Neural cell (in vitro differentiated cells): ENCODE measurements at regions not wholly inside any gene's neighbourhood (a gene's known extent, or its start where the extent isn't known, plus 50 kb on each side); places are given as distances from the start of the nearest gene placed in this dataset.

ENCODE experiments used
- H2AFZ ChIP-seq: fragments of 200-600, 300-800 bp; sonication (generic), shearing (Covaris generic); 2 replicates; pipeline ENCODE4 v1.6.0; 2014; ENCODE audit warnings: low read depth, mild to moderate bottlenecking, antibody characterized with exemption, low read length, moderate library complexity
- H3F3A ChIP-seq: fragments of 200-600 bp; shearing (Covaris generic); 2 replicates; pipeline ENCODE4 v1.6.1; 2016; ENCODE audit warnings: mild to moderate bottlenecking, moderate library complexity, mixed read lengths, antibody characterized with exemption, low read length; ENCODE audit not compliant: insufficient read depth, poor library complexity, severe bottlenecking
- H3K27ac ChIP-seq: fragments of 200-600, 300-800 bp; sonication (generic), shearing (Covaris generic); 2 replicates; pipeline ENCODE4 v1.5.1; 2014; ENCODE audit warnings: mild to moderate bottlenecking, low read length, moderate library complexity
- H3K27me3 ChIP-seq: fragments of 300-800, 200-600 bp; sonication (generic), shearing (Covaris generic); 2 replicates; pipeline ENCODE4 v1.6.0; 2014; ENCODE audit warnings: mild to moderate bottlenecking, low read depth, low read length, moderate library complexity; ENCODE audit not compliant: insufficient read depth
- H3K36me3 ChIP-seq: fragments of 300-800, 200-600 bp; sonication (generic), shearing (Covaris generic); 2 replicates; pipeline ENCODE4 v1.5.1; 2014; ENCODE audit warnings: mild to moderate bottlenecking, antibody characterized with exemption, low read length, moderate library complexity; ENCODE audit not compliant: insufficient read depth
- H3K4me2 ChIP-seq: fragments of 300-800, 200-600 bp; sonication (generic), shearing (Covaris generic); 2 replicates; pipeline ENCODE4 v1.6.0; 2014; ENCODE audit warnings: mild to moderate bottlenecking, low read length
- H3K4me3 ChIP-seq: fragments of 300-800, 200-600 bp; sonication (generic), shearing (Covaris generic); 2 replicates; pipeline ENCODE4 v1.5.1; 2014; ENCODE audit warnings: mild to moderate bottlenecking, low read length, moderate library complexity
- H3K79me2 ChIP-seq: fragments of 200-600 bp; shearing (Covaris generic); replicated peaks from 2 replicates; pipeline ENCODE4 v1.6.0; 2014; ENCODE audit warnings: mild to moderate bottlenecking, low read length, moderate library complexity; ENCODE audit not compliant: insufficient read depth
- H3K9ac ChIP-seq: fragments of 300-800, 200-600 bp; sonication (generic), shearing (Covaris generic); 2 replicates; pipeline ENCODE4 v1.6.1; 2016; ENCODE audit warnings: mild to moderate bottlenecking, low read length, mixed read lengths
- H3K9me2 ChIP-seq: fragments of 200-600 bp; shearing (Covaris generic); 2 replicates; pipeline ENCODE4 v1.6.1; 2016; ENCODE audit warnings: mild to moderate bottlenecking, low read length, mixed read lengths; ENCODE audit not compliant: insufficient read depth
- H3K9me3 ChIP-seq: fragments of 200-600, 300-800 bp; sonication (generic), shearing (Covaris generic); 2 replicates; pipeline ENCODE4 v1.6.1; 2016; ENCODE audit warnings: mild to moderate bottlenecking, mixed run types, low read length, moderate library complexity, mixed read lengths
- H4K20me1 ChIP-seq: fragments of 200-600 bp; shearing (Covaris generic); 2 replicates; pipeline ENCODE4 v1.6.1; 2016; ENCODE audit warnings: mild to moderate bottlenecking, mixed run types; ENCODE audit not compliant: insufficient read depth
- EP300 ChIP-seq: fragments of 450-650 bp; conservative IDR thresholded peaks from 2 replicates; pipeline ENCODE4 v1.6.1; 2014; ENCODE audit warnings: antibody characterized with exemption, mild to moderate bottlenecking, moderate library complexity; ENCODE audit not compliant: poor library complexity, severe bottlenecking
- EZH2 ChIP-seq: fragments of 200-600, 300-800 bp; shearing (Covaris generic), sonication (generic); IDR thresholded peaks from 2 replicates; pipeline ENCODE4 v1.6.1; 2014; ENCODE audit warnings: antibody characterized with exemption, low read length, borderline replicate concordance, mild to moderate bottlenecking; ENCODE audit not compliant: insufficient read depth, poor library complexity, severe bottlenecking
- MXI1 ChIP-seq: fragments of 450-650 bp; conservative IDR thresholded peaks from 2 replicates; pipeline ENCODE4 v1.6.1; 2014; ENCODE audit warnings: antibody characterized with exemption, mild to moderate bottlenecking; ENCODE audit not compliant: poor library complexity, severe bottlenecking
- POLR2AphosphoS5 ChIP-seq: IDR thresholded peaks from 2 replicates; pipeline ENCODE4 v1.6.1; 2012
- RAD21 ChIP-seq: fragments of 450-650 bp; conservative IDR thresholded peaks from 2 replicates; pipeline ENCODE4 v1.6.1; 2014; ENCODE audit warnings: antibody characterized with exemption, mild to moderate bottlenecking, moderate library complexity
- SMC3 ChIP-seq: fragments of 450-650 bp; conservative IDR thresholded peaks from 2 replicates; pipeline ENCODE4 v1.6.1; 2014; ENCODE audit warnings: antibody characterized with exemption, mild to moderate bottlenecking, moderate library complexity; ENCODE audit not compliant: poor library complexity
- TAF1 ChIP-seq: IDR thresholded peaks from 2 replicates; pipeline ENCODE4 v1.6.1; 2012; ENCODE audit warnings: low read depth
- TF ChIP-seq, protein P1 (sequence below): fragments of 450-650 bp; IDR thresholded peaks from 2 replicates; pipeline ENCODE4 v1.5.1; 2014; ENCODE audit warnings: antibody characterized with exemption, mild to moderate bottlenecking, moderate library complexity; ENCODE audit not compliant: poor library complexity, severe bottlenecking
- TF ChIP-seq, protein P2 (sequence below): IDR thresholded peaks from 2 replicates; pipeline ENCODE4 v1.6.1; 2012; ENCODE audit warnings: borderline replicate concordance

DNA sequence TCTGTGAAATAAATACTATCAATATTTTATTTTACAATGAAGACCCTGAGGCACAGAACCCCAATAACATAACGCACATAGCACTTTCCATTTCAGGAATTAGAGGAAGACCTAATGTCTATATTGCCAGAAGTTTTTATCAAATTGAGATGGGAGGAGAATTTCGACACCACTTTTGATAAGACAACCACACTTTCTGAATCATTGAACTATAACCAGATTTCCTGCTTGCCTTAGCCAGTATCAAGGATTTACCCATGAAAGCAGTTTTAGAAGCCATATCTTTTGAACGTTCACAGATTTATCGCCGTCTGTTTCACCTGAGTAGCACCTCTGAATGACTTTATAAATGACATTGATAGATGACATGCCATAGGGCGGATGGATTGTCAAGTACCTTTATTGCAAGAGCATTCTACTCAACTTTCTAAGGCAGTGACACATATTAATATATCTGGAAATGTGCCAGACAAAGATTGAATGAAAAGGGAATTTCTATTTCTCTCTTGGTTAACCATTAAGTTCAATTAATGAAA lies 768.4 kb downstream of the LTN1 start:
- Histone ChIP-seq H3K79me2 (no peaks in the 10 kb centered on the region), H3F3A (no peaks in the 10 kb centered on the region), H4K20me1 (no peaks in the 10 kb centered on the region), H3K4me3 (no peak overlapping the region), H3K9me3 (no peaks in the 10 kb centered on the region), H3K4me2 (no peak overlapping the region), H3K9ac (no peak overlapping the region), H3K36me3 (no peaks in the 10 kb centered on the region), H3K27me3 (no peaks in the 10 kb centered on the region), H3K27ac (no peak overlapping the region), H2AFZ (no peak overlapping the region), H3K9me2 (no peaks in the 10 kb centered on the region)
- TF ChIP-seq EZH2 (no peak), SMC3 (no peak), POLR2AphosphoS5 (peak; percentile 59), MXI1 (no peak), RAD21 (no peak), EP300 (peak; percentile 86), TAF1 (no peak)
- TF ChIP-seq, protein P1, sequence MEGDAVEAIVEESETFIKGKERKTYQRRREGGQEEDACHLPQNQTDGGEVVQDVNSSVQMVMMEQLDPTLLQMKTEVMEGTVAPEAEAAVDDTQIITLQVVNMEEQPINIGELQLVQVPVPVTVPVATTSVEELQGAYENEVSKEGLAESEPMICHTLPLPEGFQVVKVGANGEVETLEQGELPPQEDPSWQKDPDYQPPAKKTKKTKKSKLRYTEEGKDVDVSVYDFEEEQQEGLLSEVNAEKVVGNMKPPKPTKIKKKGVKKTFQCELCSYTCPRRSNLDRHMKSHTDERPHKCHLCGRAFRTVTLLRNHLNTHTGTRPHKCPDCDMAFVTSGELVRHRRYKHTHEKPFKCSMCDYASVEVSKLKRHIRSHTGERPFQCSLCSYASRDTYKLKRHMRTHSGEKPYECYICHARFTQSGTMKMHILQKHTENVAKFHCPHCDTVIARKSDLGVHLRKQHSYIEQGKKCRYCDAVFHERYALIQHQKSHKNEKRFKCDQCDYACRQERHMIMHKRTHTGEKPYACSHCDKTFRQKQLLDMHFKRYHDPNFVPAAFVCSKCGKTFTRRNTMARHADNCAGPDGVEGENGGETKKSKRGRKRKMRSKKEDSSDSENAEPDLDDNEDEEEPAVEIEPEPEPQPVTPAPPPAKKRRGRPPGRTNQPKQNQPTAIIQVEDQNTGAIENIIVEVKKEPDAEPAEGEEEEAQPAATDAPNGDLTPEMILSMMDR, result no peak
- TF ChIP-seq, protein P2, sequence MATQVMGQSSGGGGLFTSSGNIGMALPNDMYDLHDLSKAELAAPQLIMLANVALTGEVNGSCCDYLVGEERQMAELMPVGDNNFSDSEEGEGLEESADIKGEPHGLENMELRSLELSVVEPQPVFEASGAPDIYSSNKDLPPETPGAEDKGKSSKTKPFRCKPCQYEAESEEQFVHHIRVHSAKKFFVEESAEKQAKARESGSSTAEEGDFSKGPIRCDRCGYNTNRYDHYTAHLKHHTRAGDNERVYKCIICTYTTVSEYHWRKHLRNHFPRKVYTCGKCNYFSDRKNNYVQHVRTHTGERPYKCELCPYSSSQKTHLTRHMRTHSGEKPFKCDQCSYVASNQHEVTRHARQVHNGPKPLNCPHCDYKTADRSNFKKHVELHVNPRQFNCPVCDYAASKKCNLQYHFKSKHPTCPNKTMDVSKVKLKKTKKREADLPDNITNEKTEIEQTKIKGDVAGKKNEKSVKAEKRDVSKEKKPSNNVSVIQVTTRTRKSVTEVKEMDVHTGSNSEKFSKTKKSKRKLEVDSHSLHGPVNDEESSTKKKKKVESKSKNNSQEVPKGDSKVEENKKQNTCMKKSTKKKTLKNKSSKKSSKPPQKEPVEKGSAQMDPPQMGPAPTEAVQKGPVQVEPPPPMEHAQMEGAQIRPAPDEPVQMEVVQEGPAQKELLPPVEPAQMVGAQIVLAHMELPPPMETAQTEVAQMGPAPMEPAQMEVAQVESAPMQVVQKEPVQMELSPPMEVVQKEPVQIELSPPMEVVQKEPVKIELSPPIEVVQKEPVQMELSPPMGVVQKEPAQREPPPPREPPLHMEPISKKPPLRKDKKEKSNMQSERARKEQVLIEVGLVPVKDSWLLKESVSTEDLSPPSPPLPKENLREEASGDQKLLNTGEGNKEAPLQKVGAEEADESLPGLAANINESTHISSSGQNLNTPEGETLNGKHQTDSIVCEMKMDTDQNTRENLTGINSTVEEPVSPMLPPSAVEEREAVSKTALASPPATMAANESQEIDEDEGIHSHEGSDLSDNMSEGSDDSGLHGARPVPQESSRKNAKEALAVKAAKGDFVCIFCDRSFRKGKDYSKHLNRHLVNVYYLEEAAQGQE, result no peak

DNA sequence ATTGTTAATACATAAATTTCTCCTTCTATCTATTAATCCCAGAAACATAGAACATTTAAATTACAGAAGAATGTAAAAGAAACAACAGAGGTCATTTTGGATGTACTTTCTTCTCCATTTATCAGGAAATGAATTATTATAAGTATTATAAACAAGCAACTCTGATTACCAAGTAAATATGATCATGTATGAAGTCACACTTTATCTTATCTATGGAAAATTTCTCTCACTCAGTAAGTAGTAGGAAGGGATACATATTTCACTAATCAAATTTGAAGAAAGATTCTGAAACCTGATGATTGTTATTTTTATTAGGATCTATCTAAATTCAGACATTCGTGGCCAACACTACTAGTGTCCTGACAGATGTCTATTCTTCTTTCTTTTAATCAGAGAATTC lies 770.7 kb downstream of the LTN1 start:
- H3F3A ChIP-seq, result no peaks in the 10 kb centered on the region
- H3K4me2 ChIP-seq, result no peak overlapping the region
- no peaks in the 10 kb centered on the region for H3K79me2 ChIP-seq
- no peaks in the 10 kb centered on the region for H4K20me1 ChIP-seq
- H2AFZ ChIP-seq, result no peak overlapping the region
- H3K4me3 ChIP-seq, result no peak overlapping the region
- H3K27me3 ChIP-seq, result no peaks in the 10 kb centered on the region
- no peaks in the 10 kb centered on the region for H3K9me3 ChIP-seq
- no peaks in the 10 kb centered on the region for H3K36me3 ChIP-seq
- H3K27ac ChIP-seq, result no peak overlapping the region
- no peak overlapping the region for H3K9ac ChIP-seq
- no peak for TF ChIP-seq TAF1
- TF ChIP-seq, protein P2, result no peak
- no peak for TF ChIP-seq MXI1
- TF ChIP-seq SMC3, result no peak
- TF ChIP-seq, protein P1, result no peak
- no peak for TF ChIP-seq EP300
- TF ChIP-seq RAD21, result no peak
- TF ChIP-seq EZH2, result no peak
- TF ChIP-seq POLR2AphosphoS5, result no peak
- no peaks in the 10 kb centered on the region for H3K9me2 ChIP-seq
